Ascending aorta (tissue), 2 donors: ENCODE measurements at regions not wholly inside any gene's neighbourhood (a gene's known extent, or its start where the extent isn't known, plus 50 kb on each side); places are given as distances from the start of the nearest gene placed in this dataset.

Source experiments
- DNase-seq, 2 donors: peaks; one replicate each; pipeline ENCODE4 v3.0.0-alpha.2; 2019; ENCODE audit warnings: low spot score in 2 of 2
- H3K27ac ChIP-seq, 2 donors: fragments of 200-600 bp; sonication (generic); one replicate each; pipeline ENCODE4 v1.5.1; 2016 to 2017; ENCODE audit warnings: mild to moderate bottlenecking in 1 of 2
- H3K27me3 ChIP-seq: fragments of 200-600 bp; sonication (generic); one replicate; pipeline ENCODE4 v1.5.1; 2017
- H3K36me3 ChIP-seq, 2 donors: fragments of 200-600 bp; sonication (generic); one replicate each; pipeline ENCODE4 v1.5.1; 2016
- H3K4me1 ChIP-seq, 2 donors: fragments of 200-600 bp; sonication (generic); one replicate each; pipeline ENCODE4 v1.5.1; 2016 to 2017; ENCODE audit warnings: mild to moderate bottlenecking in 1 of 2
- H3K4me3 ChIP-seq, 2 donors: fragments of 200-600 bp; sonication (generic); one replicate each; pipeline ENCODE4 v1.5.1; 2016 to 2017; ENCODE audit warnings: mild to moderate bottlenecking in 1 of 2
- H3K9me3 ChIP-seq, 2 donors: fragments of 200-600 bp; sonication (generic); one replicate each; pipeline ENCODE4 v1.5.1; 2016
- CTCF ChIP-seq, 3 experiments: fragments of 200-600 bp in 2 of 3; fragments of 450-650 bp in 1 of 3; sonication (generic) in 2 of 3; IDR thresholded peaks; one replicate each; pipeline ENCODE4 v1.5.1; 2016 to 2019; ENCODE audit warnings: antibody characterized with exemption in 3 of 3, mild to moderate bottlenecking in 1 of 3, moderate library complexity in 1 of 3
- intact Hi-C: fragments of 100-400 bp; cut with DNase I; formaldehyde crosslinking; loops from one replicate; pipeline ENCODE4 v1.15.1; 2023

- no peak for DNase-seq
- no peak for TF ChIP-seq CTCF (IDR thresholded peaks at IDR 0.05)
- intact Hi-C loops, result no loop called here
- Histone ChIP-seq H3K4me1 (peaks cover 6 to 15% of the 10 kb centered on the region in 2 donors), H3K27me3 (no peaks in the 10 kb centered on the region), H3K36me3 (no peaks in the 10 kb centered on the region), H3K9me3 (no peaks in the 10 kb centered on the region), H3K27ac (no peak overlapping the region), H3K4me3 (no peak overlapping the region)
These were observed 50.4 kb upstream of the BZW1 start for GRCh38 chr2:200761266-200761665.
